GM12892 (cell line): ENCODE measurements at regions not wholly inside any gene's neighbourhood (a gene's known extent, or its start where the extent isn't known, plus 50 kb on each side); places are given as distances from the start of the nearest gene placed in this dataset.
"Not testable (repeated sequence)": the region's sequence is repeated elsewhere in the genome, so short reads cannot be mapped to it uniquely, and the experiment has no call there.

Source experiments
- DNase-seq: peaks from one replicate; pipeline ENCODE4 v3.0.0; 2011; ENCODE audit not compliant: insufficient read length
- FAIRE-seq: peaks from 2 replicates; lab custom pipeline; 2011; peaks lifted over from hg19 to GRCh38; lab: Jason Lieb, UNC
- POLR2A ChIP-seq: IDR thresholded peaks from 2 replicates; pipeline ENCODE4 v1.6.1; 2011; ENCODE audit warnings: low read depth, low read length, control low read depth
- POLR2AphosphoS5 ChIP-seq: IDR thresholded peaks from 2 replicates; pipeline ENCODE4 v1.6.1; 2011; ENCODE audit warnings: low read depth, low read length, control low read depth
- TAF1 ChIP-seq: IDR thresholded peaks from 2 replicates; pipeline ENCODE4 v1.6.1; 2011; ENCODE audit warnings: low read depth, mild to moderate bottlenecking, control low read depth, low read length, borderline replicate concordance

- no peak for DNase-seq
- TF ChIP-seq POLR2A (no peak), TAF1 (no peak), POLR2AphosphoS5 (no peak)
- FAIRE-seq = no peak
Measured at GRCh38 chr21:36606287-36606982, 92.5 kb upstream of the SIM2 start.

DNA sequence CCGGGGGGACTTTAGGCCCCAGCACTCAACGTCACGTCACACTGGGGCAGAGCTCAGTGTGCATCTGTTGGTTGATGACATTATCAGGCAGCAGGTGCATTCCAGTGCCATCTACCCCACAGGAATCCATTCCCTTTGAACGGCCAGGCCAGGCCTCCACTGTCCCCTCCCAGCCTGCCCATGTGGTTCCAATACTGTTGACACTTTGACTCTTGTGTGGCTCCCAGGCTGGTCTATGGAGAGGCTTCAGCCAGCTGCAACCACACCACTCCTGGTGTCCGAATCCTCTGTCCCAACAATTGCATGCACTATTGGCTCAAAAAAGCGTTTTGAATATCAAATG lies 92.0 kb upstream of the SIM2 start:
- TF ChIP-seq POLR2A (no peak), POLR2AphosphoS5 (no peak), TAF1 (no peak)
- FAIRE-seq (no peak), DNase-seq (no peak)

GRCh38 chr21:36608041-36608896 lies 90.6 kb upstream of the SIM2 start:
- TF ChIP-seq POLR2A = no peak
- FAIRE-seq (no peak), DNase-seq (no peak)

DNA sequence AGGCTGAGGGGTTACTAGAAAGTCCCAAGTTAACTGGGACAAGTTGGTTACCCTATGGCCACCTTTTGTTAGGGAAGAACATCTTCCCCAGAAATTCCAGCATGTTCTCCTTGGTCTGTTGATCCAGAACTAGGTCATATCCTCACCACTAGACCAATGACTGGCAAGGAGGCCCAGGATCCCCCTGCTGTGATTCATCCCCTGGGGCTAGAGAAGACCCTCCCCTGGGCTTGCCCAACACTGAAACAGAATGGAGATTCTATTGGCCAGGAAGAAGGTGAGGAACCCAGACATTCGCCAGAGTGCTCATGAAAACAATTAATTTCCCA lies 90.1 kb upstream of the SIM2 start:
- FAIRE-seq (no peak), DNase-seq (no peak)
- TF ChIP-seq TAF1 = no peak
- TF ChIP-seq POLR2A = no peak
- no peak for TF ChIP-seq POLR2AphosphoS5

DNA sequence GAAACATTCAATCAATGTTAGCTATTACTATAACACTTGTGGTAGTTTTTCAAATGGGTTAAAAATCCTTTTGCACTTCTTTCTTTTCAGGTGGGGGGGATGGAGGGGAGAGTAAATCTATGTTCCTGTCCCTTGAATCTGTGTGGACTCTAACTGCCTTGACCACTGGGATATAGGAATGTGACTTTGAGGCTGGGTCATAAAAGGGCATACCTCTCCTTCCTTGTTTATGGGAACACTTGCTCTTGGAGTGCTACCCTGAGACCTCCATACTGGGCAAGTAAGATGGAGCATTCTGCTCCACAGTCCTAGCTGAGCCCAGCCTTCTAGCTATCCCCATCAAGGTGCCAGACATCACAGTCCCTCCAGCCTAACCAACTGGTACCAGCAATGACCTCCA lies 89.3 kb upstream of the SIM2 start:
- no peak for FAIRE-seq
- TF ChIP-seq TAF1 (no peak), POLR2AphosphoS5 (no peak), POLR2A (no peak)
- no peak for DNase-seq

GRCh38 chr21:36610201-36610600 lies 88.7 kb upstream of the SIM2 start:
- no peak for FAIRE-seq
- TF ChIP-seq POLR2A = no peak
- no peak for TF ChIP-seq TAF1
- TF ChIP-seq POLR2AphosphoS5 = no peak
- DNase-seq = no peak

- no peak for FAIRE-seq
- TF ChIP-seq TAF1 = no peak
- no peak for TF ChIP-seq POLR2A
- no peak for TF ChIP-seq POLR2AphosphoS5
- no peak for DNase-seq
Measured at GRCh38 chr21:36610935-36611334, 88.0 kb upstream of the SIM2 start.

- no peak for TF ChIP-seq POLR2AphosphoS5
- DNase-seq (no peak), FAIRE-seq (no peak)
Measured at GRCh38 chr21:36611379-36611778, 87.5 kb upstream of the SIM2 start.

- FAIRE-seq = no peak
- no peak for TF ChIP-seq POLR2AphosphoS5
- no peak for TF ChIP-seq POLR2A
- DNase-seq = no peak
Measured at GRCh38 chr21:36613059-36613458, 85.9 kb upstream of the SIM2 start.

GRCh38 chr21:36613554-36613953 lies 85.4 kb upstream of the SIM2 start:
- no peak for DNase-seq
- FAIRE-seq = no peak
- TF ChIP-seq POLR2A (no peak), POLR2AphosphoS5 (no peak), TAF1 (no peak)

DNA sequence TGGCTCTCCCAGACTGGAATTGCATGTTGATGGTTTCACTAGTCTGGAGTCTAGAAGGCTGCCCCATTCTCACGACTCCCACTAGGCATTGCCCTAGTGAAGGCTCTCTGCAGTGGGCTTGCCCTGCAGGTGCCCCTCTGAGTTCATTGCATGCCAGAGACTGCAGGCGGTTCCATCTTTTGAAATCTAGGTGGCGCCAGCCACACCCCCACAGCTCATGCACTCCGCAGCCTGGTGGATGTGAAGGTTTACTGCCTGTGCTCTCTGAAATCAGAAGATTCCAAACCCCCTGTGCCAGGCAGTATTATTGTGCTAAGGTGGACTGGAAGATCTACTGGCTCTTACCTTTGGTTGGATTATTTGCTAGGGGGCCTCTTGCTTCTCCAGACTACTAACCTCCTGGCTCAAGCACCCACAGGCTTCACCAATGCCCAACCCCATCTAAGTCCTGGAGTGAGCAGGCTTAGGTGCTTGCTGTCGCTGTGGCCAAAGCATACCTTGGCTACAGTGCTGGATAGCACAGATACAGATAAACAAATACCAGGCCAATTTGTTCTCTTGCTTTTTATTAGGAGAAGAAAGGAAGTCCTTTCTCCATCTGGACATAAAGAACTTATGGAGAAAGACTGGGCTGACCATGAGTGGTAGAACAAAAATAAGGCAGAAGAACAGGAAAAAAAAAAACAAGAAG lies 83.5 kb upstream of the SIM2 start:
- DNase-seq = no peak
- FAIRE-seq = no peak
- TF ChIP-seq POLR2AphosphoS5 = no peak
- no peak for TF ChIP-seq TAF1
- no peak for TF ChIP-seq POLR2A

- FAIRE-seq, DNase-seq: not testable (repeated sequence)
Measured at GRCh38 chr21:36616773-36617172, 82.1 kb upstream of the SIM2 start.

DNA sequence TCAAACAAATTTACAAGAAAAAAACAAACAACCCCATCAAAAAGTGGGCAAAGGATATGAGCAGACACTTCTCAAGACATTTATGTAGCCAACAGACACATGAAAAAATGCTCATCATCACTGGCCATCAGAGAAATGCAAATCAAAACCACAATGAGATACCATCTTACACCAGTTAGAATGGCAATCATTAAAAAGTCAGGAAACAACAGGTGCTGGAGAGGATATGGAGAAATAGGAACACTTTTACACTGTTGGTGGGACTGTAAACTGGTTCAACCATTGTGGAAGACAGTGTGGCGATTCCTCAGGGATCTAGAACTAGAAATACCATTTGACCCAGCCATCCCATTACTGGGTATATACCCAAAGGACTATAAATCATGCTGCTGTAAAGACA lies 77.1 kb upstream of the SIM2 start:
- not testable (repeated sequence) for FAIRE-seq, DNase-seq
